GM19438 (cell line): ENCODE measurements at regions not wholly inside any gene's neighbourhood (a gene's known extent, or its start where the extent isn't known, plus 50 kb on each side); places are given as distances from the start of the nearest gene placed in this dataset.
"Not testable (repeated sequence)": the region's sequence is repeated elsewhere in the genome, so short reads cannot be mapped to it uniquely, and the experiment has no call there.

Source experiments
- ATAC-seq: cut with Tn5 transposase; IDR thresholded peaks from one replicate; pipeline ENCODE4 v1.9.1; 2021; ENCODE audit warnings: low read depth; ENCODE audit not compliant: unreplicated experiment

GRCh38 chr3:30319713-30320112, 286.7 kb upstream of the TGFBR2 start:
- peak; percentile 68 for ATAC-seq

GRCh38 chr3:30320392-30320791, 286.0 kb upstream of the TGFBR2 start:
- no peak for ATAC-seq

DNA sequence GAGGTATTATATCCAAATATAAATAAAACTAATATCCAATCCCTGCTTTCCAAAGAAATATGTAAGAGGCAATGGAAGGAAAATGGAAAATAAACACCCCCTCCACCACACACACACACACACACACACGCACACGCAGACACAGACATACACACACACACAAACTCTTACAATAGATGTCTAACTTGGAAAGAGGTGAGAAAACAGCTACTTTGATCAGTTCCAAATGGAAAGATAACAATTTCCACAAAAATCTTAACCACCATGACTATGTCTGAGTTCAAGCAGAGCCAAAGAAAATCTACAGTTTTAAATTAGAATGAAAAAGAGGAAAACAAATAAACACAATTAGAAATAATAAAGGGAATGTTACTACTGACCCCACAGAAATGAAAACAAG, 285.3 kb upstream of the TGFBR2 start:
- no peak for ATAC-seq

DNA sequence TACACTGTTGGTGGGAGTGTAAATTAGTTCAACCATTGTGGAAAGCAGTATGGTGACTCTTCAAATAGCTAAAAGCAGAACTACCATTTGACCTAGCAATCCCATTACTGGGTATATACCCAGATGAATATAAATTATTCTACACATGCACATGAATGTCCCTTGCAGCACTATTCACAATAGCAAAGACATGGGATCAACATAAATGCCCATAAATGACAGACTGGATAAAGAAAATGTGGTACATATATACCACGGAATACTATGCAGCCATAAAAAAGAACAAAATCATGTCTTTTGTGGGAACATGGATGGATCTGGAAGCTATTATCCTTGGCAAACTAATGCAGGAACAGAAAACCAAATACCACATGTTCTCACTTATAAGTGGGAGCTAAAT, 282.8 kb upstream of the TGFBR2 start:
- not testable (repeated sequence) for ATAC-seq

DNA sequence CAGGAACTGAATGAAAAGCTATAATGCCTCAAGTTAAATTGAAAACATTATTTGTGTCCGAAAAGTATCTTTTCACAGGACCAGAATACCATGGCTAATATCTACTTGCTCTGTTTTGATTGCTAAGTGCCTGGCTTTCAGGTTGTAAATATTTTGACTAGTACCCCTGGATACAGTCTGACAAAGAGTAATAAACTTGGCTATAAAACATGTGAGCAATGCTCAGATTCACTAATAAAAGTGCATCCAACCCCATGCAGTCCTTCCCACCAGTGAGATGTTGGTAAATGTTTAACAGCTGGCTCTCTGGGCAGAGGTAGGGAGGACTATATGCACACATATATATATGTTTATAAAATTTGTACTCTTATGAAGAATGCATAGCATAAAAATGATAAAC, 281.8 kb upstream of the TGFBR2 start:
- ATAC-seq, result no peak

DNA sequence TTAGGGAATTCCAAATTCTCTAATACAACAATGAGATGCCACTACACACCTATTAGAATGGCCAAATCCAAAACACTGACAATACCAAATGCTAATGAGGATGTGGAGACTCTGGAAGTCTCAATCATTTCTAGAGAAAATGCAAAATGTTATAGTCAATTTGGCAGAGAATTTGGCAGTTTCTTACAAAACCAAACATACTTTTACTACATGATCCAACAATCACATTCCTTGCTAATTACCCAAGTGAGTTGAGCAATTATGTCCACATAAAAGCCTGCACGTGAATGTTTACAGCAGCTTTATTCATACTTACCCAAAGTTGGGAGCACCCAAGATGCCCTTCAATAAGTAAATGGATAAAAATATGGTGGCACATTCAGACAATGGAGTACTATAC, 278.4 kb upstream of the TGFBR2 start:
- ATAC-seq, result not testable (repeated sequence)

DNA sequence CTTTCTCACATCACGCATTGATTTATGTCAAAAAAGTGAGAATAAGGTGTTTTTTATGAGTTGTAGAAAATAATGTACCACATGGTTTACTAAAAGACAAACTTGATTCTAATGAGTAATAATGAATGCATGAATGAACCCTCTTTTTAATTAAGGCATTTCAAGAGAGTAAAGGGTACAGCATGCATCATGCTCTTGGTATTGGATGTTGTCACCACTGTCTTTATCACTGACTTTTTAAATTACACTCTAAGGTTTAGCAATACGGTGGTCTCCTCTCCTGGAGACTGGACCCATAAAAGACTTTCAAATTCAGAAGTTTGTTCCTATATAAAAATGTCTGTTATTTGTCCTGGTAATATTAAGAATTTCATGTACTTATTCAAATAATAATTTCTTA, 277.5 kb upstream of the TGFBR2 start:
- not testable (repeated sequence) for ATAC-seq

GRCh38 chr3:30331519-30331918, 274.9 kb upstream of the TGFBR2 start:
- ATAC-seq, result no peak

- ATAC-seq, result no peak
Observed at GRCh38 chr3:30332196-30333021, 274.0 kb upstream of the TGFBR2 start.

DNA sequence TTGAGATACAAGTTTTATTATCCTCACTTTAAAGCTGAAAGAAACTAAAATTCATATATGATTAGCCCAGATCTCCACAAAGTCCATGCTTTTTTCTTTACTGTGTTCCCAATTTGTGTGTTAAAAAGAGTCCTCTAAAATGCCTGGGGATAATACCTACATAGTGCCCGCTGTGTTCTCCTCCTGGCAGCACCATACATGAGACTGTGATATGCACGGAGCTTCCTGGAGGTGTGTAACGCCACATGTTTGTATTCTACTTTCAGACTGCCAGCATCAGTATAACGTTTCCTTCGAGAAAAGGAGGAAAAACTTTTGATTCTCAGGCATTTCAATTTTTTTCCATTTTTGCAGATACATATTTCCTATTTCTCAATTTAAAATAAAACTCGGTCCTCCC, 273.3 kb upstream of the TGFBR2 start:
- ATAC-seq, result no peak

- no peak for ATAC-seq
Observed at GRCh38 chr3:30333903-30334302, 272.5 kb upstream of the TGFBR2 start.

GRCh38 chr3:30340500-30340899, 265.9 kb upstream of the TGFBR2 start:
- no peak for ATAC-seq

DNA sequence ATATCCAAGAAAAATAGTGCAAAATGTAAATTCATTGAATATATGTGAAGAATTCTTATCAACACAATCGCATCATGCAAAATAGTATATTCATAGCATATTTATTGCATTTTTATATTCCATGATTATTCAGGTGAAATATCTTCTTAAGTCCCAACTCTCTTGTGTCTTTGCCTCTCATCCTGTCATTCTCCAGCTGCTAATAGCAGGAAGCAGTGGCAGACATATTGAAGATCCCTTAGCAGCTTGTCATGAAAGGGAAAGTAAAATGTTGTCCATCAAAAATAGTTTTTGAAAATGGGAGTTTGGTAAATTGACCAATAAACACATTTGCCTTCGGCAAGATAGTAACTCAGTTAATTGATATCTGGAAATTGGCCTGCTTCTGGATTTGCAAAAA, 265.3 kb upstream of the TGFBR2 start:
- ATAC-seq, result no peak

DNA sequence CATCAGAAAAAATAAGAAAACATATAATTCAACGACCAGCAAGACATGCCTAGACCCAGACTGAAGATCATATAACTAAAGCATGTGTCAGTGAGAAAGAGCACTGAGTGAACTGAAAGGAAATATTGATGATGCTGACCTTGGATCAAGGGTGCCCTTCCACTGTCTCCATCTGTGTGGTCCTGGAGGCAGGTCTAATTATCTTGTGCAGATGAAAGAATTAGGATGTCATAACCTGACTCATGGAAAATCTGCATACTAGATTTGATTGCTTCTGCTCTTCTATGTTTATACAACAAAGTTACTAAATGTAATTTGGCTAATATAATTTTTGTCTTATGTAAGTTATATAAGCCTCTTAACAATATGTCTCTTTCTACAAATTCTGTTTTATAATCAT, 264.6 kb upstream of the TGFBR2 start:
- ATAC-seq, result no peak

DNA sequence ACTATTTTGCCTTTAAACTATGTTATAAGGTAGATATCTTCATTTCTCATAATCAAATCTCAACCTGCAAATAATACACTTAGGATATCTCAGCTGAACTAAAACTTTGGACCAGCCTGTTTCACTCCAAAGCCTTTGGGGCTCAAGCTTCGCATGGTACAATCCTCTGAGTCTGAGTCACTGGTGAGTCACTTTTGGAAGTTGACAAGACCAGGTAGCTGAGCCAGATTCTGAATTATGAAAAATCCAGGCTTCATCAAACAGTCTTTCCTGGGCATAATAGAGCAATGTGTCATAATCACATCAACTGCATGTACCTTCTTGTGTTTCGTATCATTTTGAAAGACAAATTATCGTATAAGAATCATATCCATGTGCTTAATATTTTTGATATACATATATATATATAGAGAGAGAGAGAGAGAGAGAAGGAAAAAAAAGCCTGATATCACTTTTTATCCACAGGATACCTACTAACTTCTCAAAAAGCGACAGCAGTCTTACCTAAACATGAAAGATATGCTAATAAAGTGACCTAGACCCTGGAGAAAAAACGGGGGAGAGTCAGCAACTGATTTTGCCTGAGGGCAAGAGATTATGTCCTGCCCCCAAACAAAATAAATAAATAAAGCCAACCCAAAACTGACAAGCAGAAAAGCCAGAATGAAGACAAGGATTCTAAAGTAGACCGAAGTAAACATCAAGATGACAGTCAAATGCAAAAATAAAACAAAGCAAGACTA, 263.9 kb upstream of the TGFBR2 start:
- no peak for ATAC-seq

GRCh38 chr3:30343067-30343831, 263.2 kb upstream of the TGFBR2 start:
- no peak for ATAC-seq

DNA sequence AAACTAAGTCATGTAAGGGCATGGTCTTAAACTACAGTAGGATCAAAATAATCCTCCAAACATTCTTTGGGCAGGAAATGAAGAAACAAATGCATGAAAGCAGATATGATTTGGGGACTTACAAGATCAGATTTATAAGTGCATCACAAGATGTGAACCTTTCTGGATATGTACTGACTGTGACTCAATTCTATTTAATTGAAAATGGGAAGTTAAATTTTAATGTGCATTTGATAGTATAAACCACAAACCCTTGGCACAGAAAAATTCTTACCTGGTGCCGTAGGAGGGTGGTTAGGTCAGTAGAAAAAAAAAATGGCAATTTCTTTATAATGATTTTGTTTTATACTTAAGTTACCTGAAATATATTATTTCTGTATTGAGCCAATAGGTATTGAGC, 262.5 kb upstream of the TGFBR2 start:
- no peak for ATAC-seq

GRCh38 chr3:30344288-30344687, 262.1 kb upstream of the TGFBR2 start:
- ATAC-seq, result no peak

DNA sequence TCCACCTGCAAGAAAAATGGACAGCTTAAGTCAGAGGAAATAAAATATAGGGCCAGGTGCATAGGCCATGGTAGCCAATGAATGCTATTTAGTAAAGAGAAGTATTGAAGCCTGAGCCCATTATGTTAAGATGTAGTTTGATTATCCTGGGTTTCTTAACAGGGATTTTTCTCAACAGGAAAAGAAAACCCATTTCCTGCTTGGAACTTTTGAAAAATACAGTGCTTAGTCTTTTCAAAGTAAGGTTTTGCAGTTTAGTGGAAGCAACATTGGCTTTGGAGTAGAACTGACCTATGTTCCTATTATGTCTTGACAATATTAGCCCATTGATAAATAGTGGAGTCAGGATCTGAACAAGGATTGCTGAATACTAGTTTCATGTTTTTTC, 259.5 kb upstream of the TGFBR2 start:
- ATAC-seq, result no peak

DNA sequence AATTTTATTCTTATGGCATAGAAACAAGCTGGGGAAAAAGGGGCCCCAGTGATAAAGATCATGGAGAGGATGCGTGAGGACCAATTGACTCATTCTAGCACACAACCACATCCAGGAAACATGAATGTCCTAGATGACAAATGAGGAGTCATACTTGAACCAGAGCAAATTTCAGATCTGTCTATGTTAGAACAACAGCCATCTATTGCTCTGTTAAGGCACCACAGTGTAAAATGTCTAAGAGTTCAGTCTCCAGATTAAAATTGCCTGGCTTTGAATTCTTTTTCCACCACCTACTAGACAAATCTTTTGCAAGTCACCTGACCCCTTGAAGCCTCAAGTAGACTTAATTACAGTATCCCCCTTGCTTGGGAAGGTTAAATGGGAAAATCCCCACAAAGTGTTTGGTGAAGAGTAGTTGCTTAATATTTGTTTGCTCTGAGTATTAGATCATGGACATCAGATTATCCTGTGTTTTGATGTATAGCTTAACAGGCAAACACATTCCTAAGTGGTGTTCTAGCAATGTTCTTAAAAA, 258.7 kb upstream of the TGFBR2 start:
- ATAC-seq, result no peak

GRCh38 chr3:30349507-30349906, 256.9 kb upstream of the TGFBR2 start:
- ATAC-seq, result no peak
